Adipocyte (in vitro differentiated cells): ENCODE measurements at regions not wholly inside any gene's neighbourhood (a gene's known extent, or its start where the extent isn't known, plus 50 kb on each side); places are given as distances from the start of the nearest gene placed in this dataset.

Experiments used
- DNase-seq: peaks from one replicate; pipeline ENCODE4 v3.0.0-alpha.2; 2015; ENCODE audit warnings: low read depth
- H3K27me3 ChIP-seq: replicated peaks from 2 replicates; pipeline ENCODE4 v1.7.0; 2013; ENCODE audit warnings: mild to moderate bottlenecking, low read length, moderate library complexity; ENCODE audit not compliant: control insufficient read depth, insufficient read depth
- H3K36me3 ChIP-seq: 2 replicates; pipeline ENCODE4 v1.7.0; 2013; ENCODE audit warnings: low read length, mild to moderate bottlenecking, moderate library complexity; ENCODE audit not compliant: control insufficient read depth, insufficient read depth, severe bottlenecking
- H3K4me1 ChIP-seq: 2 replicates; pipeline ENCODE4 v1.7.0; 2013; ENCODE audit warnings: mild to moderate bottlenecking, low read length, moderate library complexity; ENCODE audit not compliant: control insufficient read depth, insufficient read depth
- H3K4me3 ChIP-seq: 2 replicates; pipeline ENCODE4 v1.7.0; 2013; ENCODE audit warnings: mild to moderate bottlenecking, low read length, moderate library complexity
- H3K9ac ChIP-seq: 2 replicates; pipeline ENCODE4 v1.7.0; 2013; ENCODE audit warnings: mild to moderate bottlenecking, low read length, moderate library complexity
- H3K9me3 ChIP-seq: 2 replicates; pipeline ENCODE4 v1.7.0; 2013; ENCODE audit warnings: mild to moderate bottlenecking, low read length, moderate library complexity; ENCODE audit not compliant: control insufficient read depth

GRCh38 chr22:34281738-34282137, 361.5 kb upstream of the LARGE1 start:
- Histone ChIP-seq H3K27me3 (no peaks in the 10 kb centered on the region), H3K9me3 (no peaks in the 10 kb centered on the region), H3K4me3 (no peak overlapping the region), H3K4me1 (no peaks in the 10 kb centered on the region), H3K36me3 (no peaks in the 10 kb centered on the region), H3K9ac (no peak overlapping the region)
- DNase-seq: no peak

- H3K4me1 ChIP-seq: no peaks in the 10 kb centered on the region
- no peak for DNase-seq
- no peaks in the 10 kb centered on the region for H3K9me3 ChIP-seq
- no peaks in the 10 kb centered on the region for H3K36me3 ChIP-seq
- H3K9ac ChIP-seq: no peak overlapping the region
- H3K4me3 ChIP-seq: no peak overlapping the region
- H3K27me3 ChIP-seq: no peaks in the 10 kb centered on the region
Observed at GRCh38 chr22:34283844-34284243, 363.6 kb upstream of the LARGE1 start.

- H3K4me1 ChIP-seq: no peaks in the 10 kb centered on the region
- DNase-seq: no peak
- no peak overlapping the region for H3K4me3 ChIP-seq
- H3K27me3 ChIP-seq: no peaks in the 10 kb centered on the region
- no peak overlapping the region for H3K9ac ChIP-seq
- no peaks in the 10 kb centered on the region for H3K36me3 ChIP-seq
- peaks cover 4% of the 10 kb centered on the region for H3K9me3 ChIP-seq
Observed at GRCh38 chr22:34293324-34293723, 373.0 kb upstream of the LARGE1 start.

- Histone ChIP-seq H3K27me3 (no peaks in the 10 kb centered on the region), H3K4me1 (no peaks in the 10 kb centered on the region), H3K4me3 (no peak overlapping the region), H3K36me3 (no peaks in the 10 kb centered on the region), H3K9me3 (peaks cover 4% of the 10 kb centered on the region), H3K9ac (no peak overlapping the region)
- DNase-seq: no peak
Observed at GRCh38 chr22:34294476-34294875, 374.2 kb upstream of the LARGE1 start.

GRCh38 chr22:34294986-34295385, 374.7 kb upstream of the LARGE1 start:
- Histone ChIP-seq H3K4me1 (no peaks in the 10 kb centered on the region), H3K27me3 (no peaks in the 10 kb centered on the region), H3K9me3 (peaks cover 4% of the 10 kb centered on the region), H3K9ac (no peak overlapping the region), H3K36me3 (no peaks in the 10 kb centered on the region), H3K4me3 (no peak overlapping the region)
- no peak for DNase-seq

GRCh38 chr22:34296461-34296860, 376.2 kb upstream of the LARGE1 start:
- no peaks in the 10 kb centered on the region for H3K4me1 ChIP-seq
- no peak overlapping the region for H3K9ac ChIP-seq
- no peak for DNase-seq
- H3K36me3 ChIP-seq: no peaks in the 10 kb centered on the region
- peaks cover 4% of the 10 kb centered on the region for H3K9me3 ChIP-seq
- no peak overlapping the region for H3K4me3 ChIP-seq
- no peaks in the 10 kb centered on the region for H3K27me3 ChIP-seq

- no peaks in the 10 kb centered on the region for H3K27me3 ChIP-seq
- no peaks in the 10 kb centered on the region for H3K4me1 ChIP-seq
- no peak overlapping the region for H3K4me3 ChIP-seq
- H3K9ac ChIP-seq: no peak overlapping the region
- DNase-seq: no peak
- no peaks in the 10 kb centered on the region for H3K36me3 ChIP-seq
- no peaks in the 10 kb centered on the region for H3K9me3 ChIP-seq
Observed at GRCh38 chr22:34297536-34298120, 377.4 kb upstream of the LARGE1 start.

GRCh38 chr22:34299496-34299895, 379.2 kb upstream of the LARGE1 start:
- H3K4me1 ChIP-seq: no peaks in the 10 kb centered on the region
- no peaks in the 10 kb centered on the region for H3K36me3 ChIP-seq
- H3K4me3 ChIP-seq: no peak overlapping the region
- no peaks in the 10 kb centered on the region for H3K27me3 ChIP-seq
- no peak overlapping the region for H3K9ac ChIP-seq
- H3K9me3 ChIP-seq: no peaks in the 10 kb centered on the region
- no peak for DNase-seq

- Histone ChIP-seq H3K9ac (no peak overlapping the region), H3K36me3 (no peaks in the 10 kb centered on the region), H3K27me3 (no peaks in the 10 kb centered on the region), H3K4me1 (no peaks in the 10 kb centered on the region), H3K4me3 (no peak overlapping the region), H3K9me3 (no peaks in the 10 kb centered on the region)
- no peak for DNase-seq
Observed at GRCh38 chr22:34301569-34301968, 381.3 kb upstream of the LARGE1 start.

- DNase-seq: no peak
- no peaks in the 10 kb centered on the region for H3K36me3 ChIP-seq
- H3K4me3 ChIP-seq: no peak overlapping the region
Observed at GRCh38 chr22:34303656-34304055, 383.4 kb upstream of the LARGE1 start.

GRCh38 chr22:34306361-34306760, 386.1 kb upstream of the LARGE1 start:
- DNase-seq: no peak

More at GRCh38 chr22:34303656-34304055, 383.4 kb upstream of the LARGE1 start:
- Histone ChIP-seq H3K9me3 (no peaks in the 10 kb centered on the region), H3K4me1 (no peaks in the 10 kb centered on the region), H3K27me3 (no peaks in the 10 kb centered on the region), H3K9ac (no peak overlapping the region)

GRCh38 chr22:34308101-34308500, 387.8 kb upstream of the LARGE1 start:
- Histone ChIP-seq H3K9me3 (no peaks in the 10 kb centered on the region), H3K4me1 (no peaks in the 10 kb centered on the region), H3K9ac (no peak overlapping the region), H3K4me3 (no peak overlapping the region), H3K27me3 (no peaks in the 10 kb centered on the region), H3K36me3 (no peaks in the 10 kb centered on the region)
- no peak for DNase-seq

More at GRCh38 chr22:34306361-34306760, 386.1 kb upstream of the LARGE1 start:
- H3K9ac ChIP-seq: no peak overlapping the region
- H3K27me3 ChIP-seq: no peaks in the 10 kb centered on the region
- H3K9me3 ChIP-seq: no peaks in the 10 kb centered on the region
- no peak overlapping the region for H3K4me3 ChIP-seq
- H3K36me3 ChIP-seq: no peaks in the 10 kb centered on the region
- no peaks in the 10 kb centered on the region for H3K4me1 ChIP-seq
